Endodermal cell (in vitro differentiated cells): ENCODE measurements at regions not wholly inside any gene's neighbourhood (a gene's known extent, or its start where the extent isn't known, plus 50 kb on each side); places are given as distances from the start of the nearest gene placed in this dataset.

ENCODE experiments used
- DNase-seq: peaks from one replicate; pipeline ENCODE4 v3.0.0-alpha.2; 2017
- H3K27ac ChIP-seq: 2 replicates; pipeline ENCODE4 v1.5.1; 2013; ENCODE audit warnings: mild to moderate bottlenecking, low read depth, low read length, moderate library complexity
- H3K27me3 ChIP-seq: 2 replicates; pipeline ENCODE4 v1.6.1; 2013; ENCODE audit warnings: mild to moderate bottlenecking, low read length, moderate library complexity; ENCODE audit not compliant: insufficient read depth, control insufficient read depth, poor library complexity, severe bottlenecking
- H3K36me3 ChIP-seq: 2 replicates; pipeline ENCODE4 v1.7.0; 2013; ENCODE audit warnings: mild to moderate bottlenecking, low read length, moderate library complexity; ENCODE audit not compliant: control insufficient read depth, insufficient read depth
- H3K4me1 ChIP-seq: one replicate; pipeline ENCODE4 v1.7.0; 2013; ENCODE audit warnings: low read length; ENCODE audit not compliant: control insufficient read depth, insufficient read depth
- H3K4me3 ChIP-seq: 2 replicates; pipeline ENCODE4 v1.5.1; 2013; ENCODE audit warnings: mild to moderate bottlenecking, low read length, moderate library complexity
- H3K9ac ChIP-seq: 2 replicates; pipeline ENCODE4 v1.6.1; 2013; ENCODE audit warnings: mild to moderate bottlenecking, low read length, moderate library complexity; ENCODE audit not compliant: poor library complexity, severe bottlenecking; ENCODE audit errors: extremely low read depth
- H3K9me3 ChIP-seq: 2 replicates; pipeline ENCODE4 v1.6.1; 2013; ENCODE audit warnings: mild to moderate bottlenecking, low read length, moderate library complexity; ENCODE audit not compliant: control insufficient read depth
- H3K27ac Mint-ChIP-seq: 2 replicates; pipeline ENCODE4 v1.8.0; 2020; ENCODE audit warnings: mixed read lengths
- H3K27me3 Mint-ChIP-seq: 2 replicates; pipeline ENCODE4 v1.8.0; 2021; ENCODE audit warnings: mild to moderate bottlenecking, mixed read lengths; ENCODE audit not compliant: insufficient read depth
- H3K36me3 Mint-ChIP-seq: 2 replicates; pipeline ENCODE4 v1.8.0; 2020; ENCODE audit warnings: low read depth, mixed read lengths
- H3K4me1 Mint-ChIP-seq: 2 replicates; pipeline ENCODE4 v1.8.0; 2020; ENCODE audit warnings: mixed read lengths
- H3K4me3 Mint-ChIP-seq: 2 replicates; pipeline ENCODE4 v1.8.0; 2020; ENCODE audit warnings: mild to moderate bottlenecking, moderate library complexity, mixed read lengths
- H3K9me3 Mint-ChIP-seq: 2 replicates; pipeline ENCODE4 v1.8.0; 2020; ENCODE audit warnings: mild to moderate bottlenecking, mixed read lengths
- WGBS, 2 experiments: methylation state at CpG; one replicate each; pipeline versions ENCODE4 v1.1.5 to v1.1.7; 2013; ENCODE audit warnings: missing lambda C conversion rate in 2 of 2, mixed read lengths in 1 of 2; ENCODE audit not compliant: insufficient coverage in 1 of 2, insufficient read length in 1 of 2; 5-methylcytosine and 5-hydroxymethylcytosine counted together
- TF ChIP-seq, protein P1 (sequence below): fragments of 200-600 bp; sonication (generic); conservative IDR thresholded peaks from 2 replicates; pipeline ENCODE4 v1.5.0; 2021; ENCODE audit warnings: antibody characterized with exemption, mild to moderate bottlenecking

- Histone ChIP-seq H3K4me1 (no peaks in the 10 kb centered on the region), H3K27me3 (no peaks in the 10 kb centered on the region), H3K4me3 (no peak overlapping the region), H3K36me3 (no peaks in the 10 kb centered on the region), H3K9me3 (no peaks in the 10 kb centered on the region), H3K27ac (no peak overlapping the region), H3K9ac (no peak overlapping the region)
- WGBS, 2 experiments = 95% methylated on average over 1 of the region's 2 CpGs; no CpG with 5 or more reads in 1 of the 2 experiments
- Mint-ChIP-seq H3K9me3 (no peaks in the 10 kb centered on the region), H3K27ac (no peak overlapping the region), H3K27me3 (no peaks in the 10 kb centered on the region), H3K4me1 (no peaks in the 10 kb centered on the region), H3K36me3 (no peaks in the 10 kb centered on the region), H3K4me3 (no peak overlapping the region)
- TF ChIP-seq, protein P1, sequence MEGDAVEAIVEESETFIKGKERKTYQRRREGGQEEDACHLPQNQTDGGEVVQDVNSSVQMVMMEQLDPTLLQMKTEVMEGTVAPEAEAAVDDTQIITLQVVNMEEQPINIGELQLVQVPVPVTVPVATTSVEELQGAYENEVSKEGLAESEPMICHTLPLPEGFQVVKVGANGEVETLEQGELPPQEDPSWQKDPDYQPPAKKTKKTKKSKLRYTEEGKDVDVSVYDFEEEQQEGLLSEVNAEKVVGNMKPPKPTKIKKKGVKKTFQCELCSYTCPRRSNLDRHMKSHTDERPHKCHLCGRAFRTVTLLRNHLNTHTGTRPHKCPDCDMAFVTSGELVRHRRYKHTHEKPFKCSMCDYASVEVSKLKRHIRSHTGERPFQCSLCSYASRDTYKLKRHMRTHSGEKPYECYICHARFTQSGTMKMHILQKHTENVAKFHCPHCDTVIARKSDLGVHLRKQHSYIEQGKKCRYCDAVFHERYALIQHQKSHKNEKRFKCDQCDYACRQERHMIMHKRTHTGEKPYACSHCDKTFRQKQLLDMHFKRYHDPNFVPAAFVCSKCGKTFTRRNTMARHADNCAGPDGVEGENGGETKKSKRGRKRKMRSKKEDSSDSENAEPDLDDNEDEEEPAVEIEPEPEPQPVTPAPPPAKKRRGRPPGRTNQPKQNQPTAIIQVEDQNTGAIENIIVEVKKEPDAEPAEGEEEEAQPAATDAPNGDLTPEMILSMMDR = no peak
- no peak for DNase-seq
These were observed 618.2 kb upstream of the PCDH10 start for GRCh38 chr4:132530861-132531260.

- WGBS, 2 experiments = 79% methylated on average over 1 of the region's 1 CpG; no CpG with 5 or more reads in 1 of the 2 experiments
- TF ChIP-seq, protein P1 = no peak
- DNase-seq = peak; percentile 48
- H3K36me3 Mint-ChIP-seq = no peaks in the 10 kb centered on the region
- no peak overlapping the region for H3K27ac ChIP-seq
- H3K27me3 Mint-ChIP-seq = no peaks in the 10 kb centered on the region
- no peaks in the 10 kb centered on the region for H3K36me3 ChIP-seq
- H3K4me3 ChIP-seq = no peak overlapping the region
- H3K27me3 ChIP-seq = no peaks in the 10 kb centered on the region
- no peaks in the 10 kb centered on the region for H3K4me1 Mint-ChIP-seq
- no peak overlapping the region for H3K4me3 Mint-ChIP-seq
- no peaks in the 10 kb centered on the region for H3K4me1 ChIP-seq
- H3K9me3 ChIP-seq = peaks cover 25% of the 10 kb centered on the region
- H3K27ac Mint-ChIP-seq = no peak overlapping the region
- H3K9ac ChIP-seq = no peak overlapping the region
- peaks cover 7% of the 10 kb centered on the region for H3K9me3 Mint-ChIP-seq
These were observed 608.8 kb upstream of the PCDH10 start for GRCh38 chr4:132540268-132540667.

DNA sequence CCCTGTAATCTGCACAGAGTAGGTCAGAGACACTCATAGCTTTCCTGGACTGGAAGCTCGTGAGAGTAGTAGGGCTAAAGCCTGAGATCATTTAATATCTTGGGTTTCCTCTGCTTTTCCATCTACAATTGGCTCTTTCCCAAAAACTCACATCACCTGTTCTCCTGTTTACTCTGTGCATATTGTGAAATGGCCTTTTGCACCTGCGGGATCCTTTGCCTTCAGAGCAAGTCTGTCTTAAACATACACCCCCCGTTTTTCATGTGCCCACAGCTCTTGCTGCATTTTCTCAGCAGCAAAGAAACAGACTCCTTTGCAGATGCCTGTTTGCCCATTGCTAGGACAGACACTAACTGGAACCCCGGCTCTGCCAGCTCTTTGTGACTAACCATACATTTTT is 608.3 kb upstream of the PCDH10 start:
- Histone ChIP-seq H3K27me3 (no peaks in the 10 kb centered on the region), H3K4me1 (no peaks in the 10 kb centered on the region), H3K36me3 (no peaks in the 10 kb centered on the region), H3K9ac (no peak overlapping the region), H3K27ac (no peak overlapping the region), H3K4me3 (no peak overlapping the region), H3K9me3 (peaks cover 25% of the 10 kb centered on the region)
- TF ChIP-seq, protein P1 = no peak
- Mint-ChIP-seq H3K4me1 (no peaks in the 10 kb centered on the region), H3K27me3 (no peaks in the 10 kb centered on the region), H3K27ac (no peak overlapping the region), H3K4me3 (no peak overlapping the region), H3K9me3 (peaks cover 7% of the 10 kb centered on the region), H3K36me3 (no peaks in the 10 kb centered on the region)
- DNase-seq = no peak
- WGBS, 2 experiments = 88 to 91% methylated on average over 4 of the region's 4 CpGs
